MV-4-11 (cell line): ENCODE measurements at regions not wholly inside any gene's neighbourhood (a gene's known extent, or its start where the extent isn't known, plus 50 kb on each side); places are given as distances from the start of the nearest gene placed in this dataset.
"Not testable (repeated sequence)": the region's sequence is repeated elsewhere in the genome, so short reads cannot be mapped to it uniquely, and the experiment has no call there.

Experiments
- DNase-seq: peaks from one replicate; lab custom pipeline; 2025; lab: John Stamatoyannopoulos, UW

DNA sequence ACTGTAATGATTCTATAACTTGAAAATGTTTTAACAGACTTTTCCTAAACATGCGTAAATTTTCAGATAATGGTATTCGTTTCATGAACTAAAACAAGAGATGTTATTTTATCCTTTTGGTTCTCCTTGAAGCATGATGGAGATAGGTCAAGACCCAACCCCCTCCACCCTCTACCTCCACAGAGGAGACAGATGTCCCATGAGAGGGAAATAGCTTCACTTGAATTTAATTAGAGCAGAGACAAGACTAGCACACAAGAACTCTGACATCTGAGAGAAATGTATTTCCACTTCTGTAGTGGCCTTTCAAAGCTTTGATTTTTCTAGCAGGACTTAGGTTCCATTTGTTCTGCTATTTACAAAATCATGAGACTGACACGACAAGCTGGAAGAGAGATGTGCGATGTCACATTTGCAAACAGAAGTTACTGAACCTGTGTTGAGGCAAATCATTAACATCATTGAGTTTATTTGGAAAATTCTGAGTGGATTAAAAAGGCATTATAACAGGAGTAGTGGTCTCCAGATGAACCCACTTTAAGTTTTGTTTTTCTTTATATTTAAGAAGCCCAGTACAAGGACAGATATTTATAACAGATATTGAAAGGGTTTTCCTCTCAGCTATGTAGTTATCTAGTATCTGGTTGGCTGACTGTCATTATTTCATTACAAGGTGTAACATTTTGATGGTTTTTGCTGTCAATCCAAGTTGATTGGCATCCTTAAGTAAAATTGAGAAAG is 276.2 kb downstream of the ASXL3 start:
- no peak for DNase-seq

DNA sequence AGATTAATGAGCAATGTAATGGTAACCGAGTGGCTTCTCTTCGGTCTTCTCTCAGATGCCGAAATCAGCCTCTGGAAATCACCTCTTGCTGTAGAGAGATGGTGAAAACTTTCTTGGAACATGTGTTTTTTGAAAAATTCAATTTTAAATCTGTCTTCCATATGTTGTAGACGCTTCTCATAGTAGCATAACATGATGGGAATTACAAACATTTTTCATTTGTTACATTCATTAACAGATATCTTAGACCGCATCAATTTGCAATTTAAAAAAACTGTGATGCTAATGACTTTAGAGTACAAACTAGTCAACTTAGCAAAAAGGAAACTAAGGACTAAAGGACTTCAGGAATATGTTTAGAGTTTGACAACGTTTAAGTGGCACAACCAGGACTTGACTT is 275.2 kb downstream of the ASXL3 start:
- DNase-seq, result no peak

DNA sequence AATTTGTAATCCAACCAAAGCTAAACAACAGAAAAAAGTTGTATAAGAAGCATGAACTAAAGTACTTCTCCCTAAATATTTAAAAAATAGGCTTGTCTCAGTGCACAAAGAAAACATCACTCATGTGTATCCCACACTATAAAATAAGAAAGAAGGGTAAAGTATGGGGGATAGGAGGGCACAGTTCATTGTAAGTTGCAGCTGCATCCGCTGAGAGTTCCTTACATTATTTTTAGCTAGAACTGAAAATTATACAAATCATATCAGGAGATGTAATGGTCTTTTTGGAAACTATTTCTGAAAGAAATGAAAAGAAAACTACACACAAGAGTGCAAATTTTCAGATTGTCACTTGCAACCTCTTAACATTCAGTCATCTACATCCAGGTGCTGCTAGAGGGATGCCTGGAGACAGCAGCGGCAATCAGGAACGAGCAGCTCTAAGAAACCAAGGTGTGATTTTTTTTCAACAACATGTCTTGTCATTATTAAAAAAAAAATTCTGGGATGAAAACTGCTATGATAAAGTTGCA is 273.6 kb downstream of the ASXL3 start:
- DNase-seq, result no peak

DNA sequence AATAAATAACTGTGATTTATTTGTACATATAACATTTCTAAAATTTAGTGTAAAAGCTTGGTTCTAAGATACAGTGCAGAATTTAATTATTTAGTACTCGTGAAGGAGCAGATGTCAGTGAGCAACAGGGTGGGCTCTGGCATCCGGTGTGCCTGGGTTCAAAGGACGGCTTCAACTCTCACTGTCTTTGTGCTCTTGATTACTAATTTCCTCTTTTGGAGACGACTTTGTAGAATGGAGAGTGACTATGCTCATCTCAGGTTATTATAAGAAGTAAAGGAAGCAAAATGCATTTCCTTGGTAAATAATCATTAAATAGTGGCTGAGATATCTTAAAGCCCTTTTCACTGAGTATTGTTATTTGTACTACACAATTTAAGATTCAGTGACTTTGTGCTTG is 271.7 kb downstream of the ASXL3 start:
- DNase-seq, result no peak

DNA sequence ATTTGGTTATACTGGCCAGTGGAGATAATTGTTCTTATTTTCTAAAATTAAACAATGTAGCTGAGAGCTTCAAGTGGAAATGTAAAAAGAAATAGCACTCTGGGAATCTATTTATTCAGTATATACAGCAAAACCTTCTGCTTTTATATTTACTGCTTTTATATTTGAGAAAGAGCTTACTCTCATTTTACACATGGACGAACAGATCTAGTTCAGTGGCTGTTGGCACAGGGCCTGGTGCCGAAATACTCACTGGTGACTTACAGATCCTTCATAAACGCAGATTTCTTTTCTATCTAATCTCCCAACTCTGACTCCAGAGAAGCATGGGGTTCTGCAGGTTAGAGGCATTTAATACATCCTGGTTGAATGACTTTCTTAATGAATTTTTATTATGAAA is 266.2 kb downstream of the ASXL3 start:
- DNase-seq, result no peak

DNA sequence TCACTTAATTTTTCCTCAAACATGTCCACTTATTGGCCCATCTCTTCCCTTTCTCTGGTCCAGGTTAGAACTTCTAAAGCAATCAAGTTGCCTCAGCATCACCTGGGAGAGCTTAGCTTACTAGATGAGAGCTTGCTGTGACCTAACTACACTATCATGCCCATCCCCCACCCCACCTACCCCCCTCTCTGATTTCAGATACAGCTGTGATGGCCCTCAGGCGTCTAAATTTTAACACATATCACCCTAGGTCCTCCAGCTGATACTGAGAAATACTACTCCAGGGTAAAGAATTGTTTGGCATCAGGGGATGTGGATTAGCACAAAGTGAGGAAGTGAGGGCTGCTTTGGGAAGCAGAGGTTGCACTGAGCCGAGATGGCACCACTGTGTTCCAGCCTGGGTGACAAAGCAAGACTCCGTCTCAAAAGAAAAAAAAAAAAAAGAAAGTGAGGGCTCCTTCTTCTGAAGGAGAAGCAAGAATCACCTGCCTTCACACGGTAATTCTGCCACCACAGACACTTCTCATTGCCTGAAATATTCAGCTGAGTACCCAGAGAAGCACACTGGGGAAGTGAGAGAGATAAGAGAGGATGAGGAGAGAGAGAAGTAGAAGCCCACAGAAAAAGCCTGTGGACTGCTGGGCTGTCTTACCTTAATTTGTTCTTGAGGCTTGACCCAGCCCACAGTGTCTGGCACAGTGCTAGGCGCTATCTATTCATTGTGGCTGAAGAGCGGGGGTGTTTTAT is 263.4 kb downstream of the ASXL3 start:
- no peak for DNase-seq

DNA sequence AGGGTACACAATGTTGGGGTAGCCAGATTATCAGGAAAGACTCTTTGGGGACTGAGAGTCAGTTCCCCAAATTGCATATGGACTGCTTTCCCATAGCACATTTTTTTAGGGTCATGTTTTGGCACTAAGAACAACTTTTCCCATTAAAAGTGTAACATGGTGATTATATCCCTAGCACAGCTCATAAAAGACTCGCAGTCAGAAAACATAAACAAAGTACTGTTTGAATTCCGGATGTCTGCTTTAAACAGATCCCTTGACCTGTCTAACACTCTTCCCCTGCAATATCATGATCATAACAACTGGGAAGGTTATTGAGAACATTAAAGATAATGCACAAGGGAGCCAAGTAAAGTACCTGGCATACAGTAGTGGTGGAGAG is 262.2 kb downstream of the ASXL3 start:
- no peak for DNase-seq

DNA sequence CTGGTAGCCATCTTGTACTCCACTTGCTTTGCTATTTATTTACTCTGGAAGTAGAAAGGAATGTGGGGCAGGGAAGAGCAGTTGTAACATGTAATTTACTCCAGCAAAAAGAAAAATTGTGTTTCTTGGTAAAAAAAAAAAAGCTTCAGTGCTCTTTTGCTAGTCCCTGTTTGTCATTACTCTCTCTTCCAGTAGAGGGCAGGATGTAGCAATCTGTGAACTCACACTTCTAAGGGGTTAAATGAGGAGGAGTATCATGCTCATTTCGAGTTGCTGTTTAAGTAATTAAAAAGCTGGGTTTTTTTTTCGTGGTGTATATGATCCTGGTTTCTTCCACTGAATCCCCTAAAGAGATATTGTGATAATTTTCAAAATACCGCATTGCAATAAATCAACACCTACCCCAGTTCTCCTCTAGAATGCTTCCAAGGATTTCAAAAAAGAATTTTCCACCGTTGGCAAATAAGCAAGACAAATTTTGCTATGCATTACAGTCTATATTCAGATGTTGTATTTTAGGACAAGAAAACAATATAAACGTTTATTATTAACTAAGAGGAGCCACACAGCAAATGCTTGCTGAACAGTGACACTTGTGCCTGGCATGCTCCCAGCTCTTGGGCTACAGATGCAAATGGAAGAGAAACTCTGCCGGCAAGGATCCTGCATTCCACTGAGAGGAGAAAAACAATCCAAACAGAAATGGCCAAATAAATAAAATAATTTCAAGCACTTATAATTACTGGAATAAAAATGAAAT is 261.6 kb downstream of the ASXL3 start:
- DNase-seq, result peak; percentile 37

DNA sequence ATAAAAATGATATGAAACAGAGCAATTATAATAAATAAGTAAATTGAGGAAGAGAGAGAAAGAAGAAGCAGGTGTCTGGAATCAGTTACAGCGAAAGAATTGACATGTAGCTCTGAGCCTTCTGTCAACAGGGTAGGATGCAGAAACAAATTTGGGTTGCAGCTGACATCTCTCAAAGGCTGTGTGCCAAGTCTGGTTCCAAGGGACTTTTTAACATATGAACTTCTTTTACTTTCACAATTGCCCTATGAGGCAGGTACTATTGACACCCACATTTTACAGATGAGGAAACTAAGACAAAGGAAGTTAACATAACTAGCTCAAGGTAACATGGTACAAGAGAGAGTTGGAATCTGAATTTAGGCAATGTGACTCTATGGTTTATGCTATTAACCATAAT is 260.0 kb downstream of the ASXL3 start:
- DNase-seq, result no peak

DNA sequence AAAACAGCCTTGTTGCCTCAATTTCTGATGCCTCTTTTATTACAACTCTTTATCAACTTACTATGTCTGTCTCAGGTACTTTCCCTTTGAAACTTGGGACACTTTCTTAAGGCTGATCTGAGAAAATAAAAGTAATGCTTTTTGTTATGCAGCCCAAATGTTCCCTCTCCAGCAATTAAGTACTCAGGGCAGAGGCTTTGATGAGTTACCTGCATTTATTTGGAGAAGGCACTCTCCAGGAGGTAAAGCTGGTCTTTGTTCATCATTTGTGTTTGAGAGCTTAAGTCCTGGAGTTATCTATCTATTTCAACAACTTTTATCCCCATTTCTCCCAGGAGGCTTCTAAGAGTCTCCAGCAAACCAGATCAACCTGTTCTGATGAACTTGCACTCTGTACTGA is 259.2 kb downstream of the ASXL3 start:
- DNase-seq, result no peak

DNA sequence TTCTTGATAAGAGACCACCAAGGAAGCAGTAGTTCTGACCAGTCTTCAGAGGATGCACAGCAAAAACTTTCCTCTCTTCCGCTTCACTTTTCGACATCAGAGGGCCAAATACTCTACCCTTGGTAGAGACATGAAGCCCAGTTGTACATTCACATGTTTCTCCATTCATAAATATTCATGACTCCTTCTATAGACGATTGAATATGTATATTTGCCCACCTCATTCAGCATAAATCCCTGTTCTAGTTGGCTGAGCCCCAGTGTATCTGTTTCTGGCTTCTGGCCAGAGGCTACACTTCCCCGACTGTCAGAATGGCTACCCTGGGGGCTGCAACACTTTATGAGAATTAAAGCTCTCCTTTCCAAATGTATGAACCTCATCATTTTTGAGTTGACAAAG is 258.5 kb downstream of the ASXL3 start:
- no peak for DNase-seq

DNA sequence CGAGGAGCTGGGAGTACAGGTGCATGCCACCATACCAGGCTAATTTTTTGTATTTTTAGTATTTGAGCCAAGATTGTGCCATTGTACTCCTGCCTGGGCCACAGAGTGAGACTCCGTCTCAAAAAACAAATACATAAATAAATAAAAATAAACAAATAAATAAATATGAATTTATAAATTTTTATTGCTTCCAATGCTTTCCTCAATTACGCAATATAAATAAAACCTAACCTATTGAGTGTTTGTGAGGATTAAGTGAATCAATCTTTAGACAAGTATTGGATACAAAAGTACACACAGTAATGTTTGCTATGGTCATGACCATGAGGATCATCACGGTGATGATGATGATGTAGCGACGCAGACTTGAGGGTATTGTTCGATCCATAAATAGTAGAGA is 257.4 kb downstream of the ASXL3 start:
- no peak for DNase-seq

DNA sequence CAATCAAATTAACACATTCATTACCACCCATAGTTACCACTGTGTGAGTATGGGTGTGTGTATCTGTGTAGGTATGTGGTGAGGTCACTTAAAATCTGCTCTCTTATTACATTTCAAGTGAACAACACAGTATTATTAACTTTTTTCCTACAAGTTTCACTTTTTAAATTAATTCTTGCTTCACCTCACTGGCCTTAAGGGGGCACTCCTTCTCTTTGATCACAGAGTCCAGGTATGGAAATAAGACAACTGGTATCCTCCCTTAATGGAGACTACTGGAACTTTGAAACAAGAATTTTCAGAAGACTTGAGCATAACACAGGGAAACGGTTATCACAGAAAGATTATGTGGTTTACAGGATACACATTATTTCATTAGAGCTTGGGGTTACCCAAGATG is 255.8 kb downstream of the ASXL3 start:
- DNase-seq, result no peak

DNA sequence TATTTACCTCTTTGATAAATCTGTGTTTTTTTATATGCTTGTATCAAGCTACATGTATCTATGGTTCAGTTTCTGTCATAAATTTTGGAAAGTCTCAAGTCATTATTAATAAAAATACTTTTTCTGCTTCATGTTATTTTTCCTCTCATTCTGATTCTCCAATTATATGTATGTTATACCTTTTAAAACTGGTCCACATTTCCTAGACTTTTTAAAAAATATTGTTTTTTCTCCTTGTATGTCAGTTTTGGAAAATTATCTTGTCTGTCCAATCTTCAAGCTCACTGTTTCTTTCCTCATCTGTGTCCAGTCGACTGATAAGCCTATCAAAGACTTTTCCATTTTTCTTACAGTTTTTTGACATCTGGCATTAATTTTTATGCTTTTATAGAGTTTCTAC is 253.4 kb downstream of the ASXL3 start:
- DNase-seq, result no peak

DNA sequence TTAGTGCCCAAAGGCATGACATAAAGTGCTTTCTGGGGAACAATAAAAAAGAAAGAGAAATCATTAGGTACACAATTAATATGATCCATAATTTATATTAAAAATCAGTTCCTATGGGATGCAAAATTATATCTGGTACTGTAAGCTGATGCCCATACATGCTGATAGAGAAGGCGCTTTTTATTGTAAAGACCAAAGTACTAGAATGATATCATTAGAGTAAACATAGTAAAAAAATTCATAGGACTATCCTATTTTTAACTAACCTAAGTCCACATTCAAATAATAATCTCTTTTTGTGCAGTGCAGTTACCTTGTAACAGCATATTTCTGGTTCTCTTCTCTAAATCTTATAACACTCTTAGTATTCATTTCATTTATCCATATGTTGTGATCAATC is 252.2 kb downstream of the ASXL3 start:
- DNase-seq, result no peak

DNA sequence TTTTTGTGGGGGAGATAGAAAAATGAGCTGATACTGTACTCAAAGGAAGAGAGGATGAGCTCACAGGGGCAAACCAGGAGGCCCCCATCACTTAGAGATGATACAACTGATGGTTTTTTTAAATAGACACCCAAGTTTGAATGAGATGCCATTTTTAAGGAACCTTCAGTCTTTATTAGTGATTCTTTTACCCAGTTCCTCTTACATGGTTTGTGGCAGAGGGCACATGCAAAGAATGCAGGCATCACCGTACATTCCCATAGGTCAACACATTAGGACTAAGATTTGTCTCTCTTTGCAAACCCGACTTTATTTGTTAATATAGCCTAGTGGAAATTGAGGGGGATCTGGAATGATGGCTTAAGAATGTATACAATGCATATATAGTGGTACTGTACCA is 250.9 kb downstream of the ASXL3 start:
- no peak for DNase-seq

DNA sequence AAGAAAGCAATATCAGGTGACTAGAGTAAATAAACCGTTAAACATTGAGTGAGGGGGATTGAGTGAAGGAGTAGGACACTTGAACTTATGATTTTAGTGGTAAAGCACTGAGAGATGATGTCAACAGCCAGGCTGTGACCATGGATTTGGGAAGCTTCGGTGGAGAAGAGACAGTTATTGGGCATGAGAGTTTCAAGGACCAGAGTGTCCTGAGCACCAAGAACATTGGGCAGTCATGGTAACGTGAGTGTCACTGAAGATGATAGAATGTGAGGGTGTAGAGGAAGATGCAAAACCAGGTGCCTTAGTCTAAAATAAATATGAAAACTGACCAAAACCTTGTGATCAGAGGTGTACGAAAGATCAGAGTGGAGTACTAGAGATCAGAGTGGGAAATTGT is 248.1 kb downstream of the ASXL3 start:
- no peak for DNase-seq

DNA sequence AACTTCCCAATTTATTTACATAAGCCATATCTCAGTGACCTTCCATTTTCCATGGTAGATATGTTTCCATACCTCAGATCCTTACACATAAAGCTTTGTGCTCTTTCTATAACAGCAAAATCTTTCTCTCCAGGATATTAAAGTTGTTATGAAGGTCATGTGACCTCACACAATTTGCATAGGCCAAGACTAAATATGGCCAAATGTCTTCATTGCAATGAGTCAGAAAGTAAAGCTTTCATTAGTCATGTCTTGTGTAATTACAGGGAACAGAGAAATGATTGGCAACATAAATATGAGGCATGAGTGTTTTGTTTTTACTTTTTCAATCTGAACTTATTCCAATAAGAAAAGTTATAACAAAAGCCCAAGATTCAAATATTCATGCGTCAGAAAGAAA is 243.5 kb downstream of the ASXL3 start:
- DNase-seq, result no peak

DNA sequence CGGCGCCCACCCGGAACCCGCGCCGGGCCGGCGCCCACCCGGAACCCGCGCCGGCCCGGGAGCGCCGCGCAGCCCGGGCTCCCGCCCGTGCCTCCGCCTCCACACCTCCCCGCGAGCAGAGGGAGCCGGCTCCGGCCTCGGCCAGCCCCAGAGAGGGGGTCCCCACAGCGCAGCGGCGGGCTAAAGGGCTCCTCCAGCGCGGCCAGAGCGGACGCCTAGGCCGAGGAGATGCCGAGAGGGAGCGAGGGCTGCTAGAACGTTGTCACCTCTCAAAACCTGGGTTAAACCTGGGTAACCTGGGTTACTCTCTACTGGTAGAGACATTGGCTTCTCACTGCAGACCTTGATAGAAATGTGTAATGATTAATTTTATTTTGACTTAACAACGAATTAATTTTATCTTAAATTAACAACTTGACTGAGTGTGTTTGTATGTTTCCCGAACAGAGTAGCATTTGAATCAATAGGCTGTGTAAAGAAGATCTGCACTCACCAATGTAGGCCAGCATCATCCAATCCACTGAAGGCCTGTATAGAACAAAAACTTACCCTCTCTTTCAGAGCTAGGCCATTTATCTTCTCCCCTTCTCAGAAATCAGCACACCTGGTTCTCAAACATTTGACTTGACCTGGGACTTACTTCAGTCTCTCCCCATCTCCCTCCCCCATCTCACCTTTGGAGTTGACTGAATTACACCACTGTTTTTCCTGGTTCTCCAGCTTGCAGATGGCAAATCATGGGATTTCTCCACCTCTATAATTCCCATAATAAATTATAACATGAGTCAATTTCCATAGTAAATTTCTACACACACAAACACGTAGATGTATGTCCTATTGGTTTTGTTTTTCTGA is 242.7 kb downstream of the ASXL3 start:
- no peak for DNase-seq

DNA sequence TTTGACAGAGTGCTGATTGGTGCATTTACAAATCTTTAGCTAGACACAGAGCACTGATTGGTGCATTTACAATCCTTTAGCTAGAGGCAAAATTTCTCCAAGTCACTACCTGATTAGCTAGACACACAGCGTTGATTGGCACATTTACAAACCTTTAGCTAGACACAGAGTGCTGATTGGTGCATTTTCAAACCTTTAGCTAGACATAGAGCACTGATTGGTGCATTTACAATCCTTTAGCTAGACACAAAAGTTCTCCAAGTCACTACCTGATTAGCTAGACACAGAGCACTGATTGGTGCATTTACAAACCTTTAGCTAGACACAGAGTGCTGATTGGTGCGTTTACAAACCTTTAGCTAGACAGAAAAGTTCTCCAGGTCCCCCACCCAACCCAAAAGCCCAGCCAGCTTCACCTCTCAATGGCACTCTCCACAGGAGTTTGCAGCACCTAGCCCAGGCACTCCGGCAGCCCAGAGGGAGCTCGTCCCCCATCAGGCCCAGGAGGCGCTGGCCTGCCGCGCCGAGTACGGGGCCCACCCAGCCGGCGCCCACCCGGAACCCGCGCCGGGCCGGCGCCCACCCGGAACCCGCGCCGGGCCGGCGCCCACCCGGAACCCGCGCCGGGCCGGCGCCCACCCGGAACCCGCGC is 241.8 kb downstream of the ASXL3 start:
- DNase-seq, result not testable (repeated sequence)

DNA sequence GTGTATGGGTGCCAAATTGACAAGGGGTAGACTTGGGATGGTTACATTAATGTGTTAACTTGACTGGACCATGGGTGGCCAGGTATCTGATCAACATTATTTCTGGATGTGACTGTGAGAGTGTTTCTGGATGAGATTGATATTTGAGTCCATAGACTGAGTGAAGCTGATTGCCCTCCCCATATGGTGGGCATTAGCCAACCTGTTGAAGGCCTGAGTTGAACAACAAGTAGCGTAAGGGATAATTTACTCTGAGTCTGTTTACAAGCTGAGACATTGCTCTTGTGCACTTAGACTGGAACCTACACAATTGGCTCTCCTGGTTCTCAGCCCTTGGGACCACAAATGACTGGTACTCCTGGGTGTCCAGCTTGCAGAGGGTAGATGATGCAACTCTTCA is 240.1 kb downstream of the ASXL3 start:
- no peak for DNase-seq
